ENCODE measurements at regions not wholly inside any gene's neighbourhood (a gene's known extent, or its start where the extent isn't known, plus 50 kb on each side); places are given as distances from the start of the nearest gene placed in this dataset.

DNA sequence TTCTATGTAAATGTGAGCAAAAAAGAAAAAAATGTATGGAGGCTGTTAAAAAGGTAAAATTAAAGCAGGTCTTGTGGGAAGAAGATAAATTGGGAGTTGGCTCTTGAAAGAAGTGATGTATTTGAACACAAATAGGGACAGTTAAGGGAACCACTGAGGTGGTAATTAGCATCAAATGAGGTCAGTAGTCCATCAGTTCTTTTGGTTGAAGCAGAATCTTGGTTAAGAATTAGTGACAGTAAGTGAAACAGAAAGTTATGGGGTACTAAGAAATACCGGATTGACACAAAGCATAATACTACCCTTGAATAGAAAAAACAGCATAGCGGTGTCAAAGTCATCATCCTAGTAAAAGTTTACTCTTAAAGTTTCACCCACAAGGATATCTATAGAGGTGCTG lies 352.6 kb upstream of the VRK2 start:
- TF ChIP-seq POLR2A (IDR thresholded peaks at IDR 0.05) = no peak
- TF ChIP-seq, protein P1, sequence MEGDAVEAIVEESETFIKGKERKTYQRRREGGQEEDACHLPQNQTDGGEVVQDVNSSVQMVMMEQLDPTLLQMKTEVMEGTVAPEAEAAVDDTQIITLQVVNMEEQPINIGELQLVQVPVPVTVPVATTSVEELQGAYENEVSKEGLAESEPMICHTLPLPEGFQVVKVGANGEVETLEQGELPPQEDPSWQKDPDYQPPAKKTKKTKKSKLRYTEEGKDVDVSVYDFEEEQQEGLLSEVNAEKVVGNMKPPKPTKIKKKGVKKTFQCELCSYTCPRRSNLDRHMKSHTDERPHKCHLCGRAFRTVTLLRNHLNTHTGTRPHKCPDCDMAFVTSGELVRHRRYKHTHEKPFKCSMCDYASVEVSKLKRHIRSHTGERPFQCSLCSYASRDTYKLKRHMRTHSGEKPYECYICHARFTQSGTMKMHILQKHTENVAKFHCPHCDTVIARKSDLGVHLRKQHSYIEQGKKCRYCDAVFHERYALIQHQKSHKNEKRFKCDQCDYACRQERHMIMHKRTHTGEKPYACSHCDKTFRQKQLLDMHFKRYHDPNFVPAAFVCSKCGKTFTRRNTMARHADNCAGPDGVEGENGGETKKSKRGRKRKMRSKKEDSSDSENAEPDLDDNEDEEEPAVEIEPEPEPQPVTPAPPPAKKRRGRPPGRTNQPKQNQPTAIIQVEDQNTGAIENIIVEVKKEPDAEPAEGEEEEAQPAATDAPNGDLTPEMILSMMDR (IDR thresholded peaks at IDR 0.05) = no peak
- TF ChIP-seq EP300 (IDR thresholded peaks at IDR 0.05) = no peak
